ENCODE measurements at regions not wholly inside any gene's neighbourhood (a gene's known extent, or its start where the extent isn't known, plus 50 kb on each side); places are given as distances from the start of the nearest gene placed in this dataset.

- Histone ChIP-seq H2AFZ (ENCODE audit: low read depth, low read length) (no peak overlapping the region), H3K4me1 (ENCODE audit: insufficient read depth, low read length) (no peaks in the 10 kb centered on the region), H3K9ac (ENCODE audit: low read depth, low read length) (no peak overlapping the region), H3K27me3 (ENCODE audit: insufficient read depth, low read length, poor library complexity) (no peaks in the 10 kb centered on the region), H3K9me3 (ENCODE audit: insufficient read depth, low read length, severe bottlenecking) (no peaks in the 10 kb centered on the region), H3K79me2 (ENCODE audit: insufficient read depth, low read length) (no peaks in the 10 kb centered on the region), H3K4me2 (ENCODE audit: insufficient read depth, low read length) (no peak overlapping the region), H3K27ac (ENCODE audit: low read length) (no peak overlapping the region), H3K36me3 (ENCODE audit: insufficient read depth, low read length) (no peaks in the 10 kb centered on the region), H3K4me3 (ENCODE audit: low read depth in 1 of 2, low read length in 2 of 2) (no peak overlapping the region), H4K20me1 (ENCODE audit: insufficient read depth, low read length) (no peaks in the 10 kb centered on the region)
- no peak for ATAC-seq (ENCODE audit: insufficient read depth, low read depth)
- no peak for DNase-seq
- TF ChIP-seq CTCF (IDR thresholded peaks at IDR 0.05; ENCODE audit: borderline replicate concordance, extremely low read depth, low read length, poor library complexity, severe bottlenecking), result peak; percentile 17
- no peak for TF ChIP-seq EZH2 (IDR thresholded peaks at IDR 0.05; ENCODE audit: borderline replicate concordance, low read depth, low read length, severe bottlenecking)
These were observed 78.7 kb upstream of the PCDH18 start for GRCh38 chr4:137610960-137611359.

- Histone ChIP-seq H2AFZ (ENCODE audit: low read depth, low read length) (no peak overlapping the region), H4K20me1 (ENCODE audit: insufficient read depth, low read length) (no peaks in the 10 kb centered on the region), H3K4me3 (ENCODE audit: low read depth in 1 of 2, low read length in 2 of 2) (no peak overlapping the region), H3K9me3 (ENCODE audit: insufficient read depth, low read length, severe bottlenecking) (no peaks in the 10 kb centered on the region), H3K27ac (ENCODE audit: low read length) (no peak overlapping the region), H3K4me2 (ENCODE audit: insufficient read depth, low read length) (no peak overlapping the region), H3K27me3 (ENCODE audit: insufficient read depth, low read length, poor library complexity) (no peaks in the 10 kb centered on the region), H3K4me1 (ENCODE audit: insufficient read depth, low read length) (no peaks in the 10 kb centered on the region), H3K36me3 (ENCODE audit: insufficient read depth, low read length) (no peaks in the 10 kb centered on the region), H3K79me2 (ENCODE audit: insufficient read depth, low read length) (no peaks in the 10 kb centered on the region), H3K9ac (ENCODE audit: low read depth, low read length) (no peak overlapping the region)
- DNase-seq (no peak), ATAC-seq (ENCODE audit: insufficient read depth, low read depth) (no peak)
- TF ChIP-seq CTCF (IDR thresholded peaks at IDR 0.05; ENCODE audit: borderline replicate concordance, extremely low read depth, low read length, poor library complexity, severe bottlenecking), result no peak
- TF ChIP-seq EZH2 (IDR thresholded peaks at IDR 0.05; ENCODE audit: borderline replicate concordance, low read depth, low read length, severe bottlenecking), result no peak
These were observed 77.6 kb upstream of the PCDH18 start for GRCh38 chr4:137609718-137610430.

- DNase-seq (no peak), ATAC-seq (ENCODE audit: insufficient read depth, low read depth) (no peak)
- no peak overlapping the region for H3K4me3 ChIP-seq (ENCODE audit: low read depth in 1 of 2, low read length in 2 of 2)
- H2AFZ ChIP-seq (ENCODE audit: low read depth, low read length), result no peak overlapping the region
- no peaks in the 10 kb centered on the region for H4K20me1 ChIP-seq (ENCODE audit: insufficient read depth, low read length)
- no peaks in the 10 kb centered on the region for H3K36me3 ChIP-seq (ENCODE audit: insufficient read depth, low read length)
- no peaks in the 10 kb centered on the region for H3K4me1 ChIP-seq (ENCODE audit: insufficient read depth, low read length)
- no peaks in the 10 kb centered on the region for H3K79me2 ChIP-seq (ENCODE audit: insufficient read depth, low read length)
- H3K27ac ChIP-seq (ENCODE audit: low read length), result no peak overlapping the region
- no peak overlapping the region for H3K9ac ChIP-seq (ENCODE audit: low read depth, low read length)
- no peak for TF ChIP-seq EZH2 (IDR thresholded peaks at IDR 0.05; ENCODE audit: borderline replicate concordance, low read depth, low read length, severe bottlenecking)
- no peak for TF ChIP-seq CTCF (IDR thresholded peaks at IDR 0.05; ENCODE audit: borderline replicate concordance, extremely low read depth, low read length, poor library complexity, severe bottlenecking)
- H3K4me2 ChIP-seq (ENCODE audit: insufficient read depth, low read length), result no peak overlapping the region
- H3K9me3 ChIP-seq (ENCODE audit: insufficient read depth, low read length, severe bottlenecking), result no peaks in the 10 kb centered on the region
- no peaks in the 10 kb centered on the region for H3K27me3 ChIP-seq (ENCODE audit: insufficient read depth, low read length, poor library complexity)
These were observed 75.8 kb upstream of the PCDH18 start for GRCh38 chr4:137608085-137608484.
